ENCODE measurements at regions not wholly inside any gene's neighbourhood (a gene's known extent, or its start where the extent isn't known, plus 50 kb on each side); places are given as distances from the start of the nearest gene placed in this dataset.
"Not testable (repeated sequence)": the region's sequence is repeated elsewhere in the genome, so short reads cannot be mapped to it uniquely, and the experiment has no call there.

GRCh38 chr1:66476774-66477173 lies 57.2 kb upstream of the SGIP1 start:
- TF ChIP-seq CTCF (IDR thresholded peaks at IDR 0.05) (no peak), POLR2A (IDR thresholded peaks at IDR 0.05) (no peak)
- no peaks in the 10 kb centered on the region for H3K27me3 ChIP-seq
- H3K36me3 ChIP-seq = no peaks in the 10 kb centered on the region
- H3K4me3 ChIP-seq = no peak overlapping the region
- no peaks in the 10 kb centered on the region for H3K4me1 ChIP-seq
- DNase-seq = no peak
- no peaks in the 10 kb centered on the region for H3K9me3 ChIP-seq
- H3K27ac ChIP-seq = no peak overlapping the region

- H3K4me1 ChIP-seq = no peaks in the 10 kb centered on the region
- no peak overlapping the region for H3K4me3 ChIP-seq
- no peak for TF ChIP-seq POLR2A (IDR thresholded peaks at IDR 0.05)
- no peak for TF ChIP-seq CTCF (IDR thresholded peaks at IDR 0.05)
- no peak for DNase-seq
- H3K36me3 ChIP-seq = no peaks in the 10 kb centered on the region
- no peaks in the 10 kb centered on the region for H3K27me3 ChIP-seq
- H3K9me3 ChIP-seq = no peaks in the 10 kb centered on the region
- H3K27ac ChIP-seq = no peak overlapping the region
Observed at GRCh38 chr1:66478116-66478515, 55.8 kb upstream of the SGIP1 start.

- Histone ChIP-seq H3K36me3 (no peaks in the 10 kb centered on the region), H3K4me3 (no peak overlapping the region), H3K4me1 (no peaks in the 10 kb centered on the region), H3K9me3 (no peaks in the 10 kb centered on the region), H3K27ac (no peak overlapping the region), H3K27me3 (no peaks in the 10 kb centered on the region)
- DNase-seq = no peak
- TF ChIP-seq CTCF (IDR thresholded peaks at IDR 0.05) = no peak
- TF ChIP-seq POLR2A (IDR thresholded peaks at IDR 0.05) = no peak
Observed at GRCh38 chr1:66480162-66480561, 53.8 kb upstream of the SGIP1 start.

- not testable (repeated sequence) for H3K4me3 ChIP-seq, H3K4me1 ChIP-seq, DNase-seq
Observed at GRCh38 chr1:66481215-66481614, 52.7 kb upstream of the SGIP1 start.

More at GRCh38 chr1:66481215-66481614, 52.7 kb upstream of the SGIP1 start:
- not testable (repeated sequence) for H3K36me3 ChIP-seq, H3K9me3 ChIP-seq, H3K27me3 ChIP-seq, H3K27ac ChIP-seq

All from Peyer's patch (tissue), 4 donors.